Heart left ventricle (tissue), 16 donors: ENCODE measurements at regions not wholly inside any gene's neighbourhood (a gene's known extent, or its start where the extent isn't known, plus 50 kb on each side); places are given as distances from the start of the nearest gene placed in this dataset.
A peak's percentile ranks its signal among the peaks of the same experiment; 100 is the strongest.

Source experiments
- ATAC-seq, 4 donors: fragments of 200-7000 bp; cut with Tn5 transposase; one replicate each; pipeline ENCODE4 v1.9.1; 2020 to 2022; ENCODE audit warnings: moderate library complexity in 4 of 4, mild to moderate bottlenecking in 3 of 4, moderate number of reproducible peaks in 1 of 4
- DNase-seq, 5 donors: peaks; one replicate each; pipeline ENCODE4 v3.0.0-alpha.2; 2020
- H3K27ac ChIP-seq, 12 donors: fragments of 200-600 bp; sonication (generic) in 4 of 12; one replicate each; pipeline versions ENCODE4 v1.5.0 to v1.8.0; 2016 to 2022; ENCODE audit warnings: mild to moderate bottlenecking in 2 of 12
- H3K27me3 ChIP-seq, 9 donors: fragments of 200-600 bp; sonication (generic) in 2 of 9; one replicate each; pipeline versions ENCODE4 v1.5.1 to v1.8.0; 2016 to 2022; ENCODE audit warnings: mild to moderate bottlenecking in 3 of 9
- H3K36me3 ChIP-seq, 9 donors: fragments of 200-600 bp; sonication (generic) in 2 of 9; one replicate each; pipeline versions ENCODE4 v1.5.0 to v1.8.0; 2018 to 2022; ENCODE audit warnings: mild to moderate bottlenecking in 2 of 9
- H3K4me1 ChIP-seq, 12 donors: fragments of 200-600 bp; sonication (generic) in 4 of 12; one replicate each; pipeline versions ENCODE4 v1.5.0 to v1.8.0; 2016 to 2022; ENCODE audit warnings: mild to moderate bottlenecking in 3 of 12
- H3K4me3 ChIP-seq, 12 donors: fragments of 200-600 bp; sonication (generic) in 4 of 12; one replicate each; pipeline versions ENCODE4 v1.5.0 to v1.8.0; 2017 to 2022; ENCODE audit warnings: mild to moderate bottlenecking in 9 of 12, moderate library complexity in 4 of 12
- H3K9me3 ChIP-seq, 12 donors: fragments of 200-600 bp; sonication (generic) in 4 of 12; one replicate each; pipeline versions ENCODE4 v1.5.0 to v1.8.0; 2016 to 2022; ENCODE audit warnings: mild to moderate bottlenecking in 1 of 12
- POLR2A ChIP-seq, 2 donors: fragments of 450-650 bp; IDR thresholded peaks; one replicate each; pipeline ENCODE4 v1.6.1; 2017; ENCODE audit warnings: antibody characterized with exemption in 2 of 2, mild to moderate bottlenecking in 2 of 2, moderate library complexity in 2 of 2
- WGBS, 4 donors: extraction: QIAGEN DNeasy Blood & Tissue Kit in 2 of 4; methylation state at CpG; one replicate each; pipeline versions ENCODE4 v1.1.5 to v1.1.7; 2013 to 2018; 5-methylcytosine and 5-hydroxymethylcytosine counted together
- intact Hi-C, 10 donors: fragments of 100-400 bp; cut with DNase I; formaldehyde crosslinking; loops; one replicate each; pipeline versions ENCODE4 v1.11.1 to v1.14.2; 2022
- TF ChIP-seq, protein P1 (sequence below), 12 donors: fragments of 200-600 bp; sonication (generic) in 4 of 12; IDR thresholded peaks; one replicate each; pipeline versions ENCODE4 v1.5.0 to v1.8.0; 2018 to 2022; ENCODE audit warnings: antibody characterized with exemption in 12 of 12, mild to moderate bottlenecking in 5 of 12
- donor health status: ischemic (EF 13 %, LVEDD 7.1; RV severe dilation, severe dysfunction).
- donor health status: healthy with polysubstance abuse.
- donor health status: DM: no; HTN: yes; CAD: no.
- donor health status: DM: no; HTN: no; CAD: no.
- donor health status: ischemic (EF 25% LVEDD 6.9; RV normal size, moderate dysfunction).
- donor health status: ischemic (EF 25% LVEDD 5.7; RV mildly dilated, moderate dysfunction).
- donor health status: healthy.
- donor health status: DM: yes; HTN: yes; CAD: no.
- donor health status: ischemic (EF 35%, LVEDD 5.7; RV mildly dilated, moderate dysfunction).
- donor health status: nonischemic (EF 11% LVEDD 7.7; RV severe dilation, severe dysfunction).
- donor health status: DM: yes; HTN: yes; CAD: no.
- donor health status: PGD.
- donor health status: ischemic (EF 29% LVEDD 5.4; RV normal size, mild dysfunction).
- donor health status: nonischemic (EF 23%, LVEDD 6.1; RV moderate dilation, normal function).

DNA sequence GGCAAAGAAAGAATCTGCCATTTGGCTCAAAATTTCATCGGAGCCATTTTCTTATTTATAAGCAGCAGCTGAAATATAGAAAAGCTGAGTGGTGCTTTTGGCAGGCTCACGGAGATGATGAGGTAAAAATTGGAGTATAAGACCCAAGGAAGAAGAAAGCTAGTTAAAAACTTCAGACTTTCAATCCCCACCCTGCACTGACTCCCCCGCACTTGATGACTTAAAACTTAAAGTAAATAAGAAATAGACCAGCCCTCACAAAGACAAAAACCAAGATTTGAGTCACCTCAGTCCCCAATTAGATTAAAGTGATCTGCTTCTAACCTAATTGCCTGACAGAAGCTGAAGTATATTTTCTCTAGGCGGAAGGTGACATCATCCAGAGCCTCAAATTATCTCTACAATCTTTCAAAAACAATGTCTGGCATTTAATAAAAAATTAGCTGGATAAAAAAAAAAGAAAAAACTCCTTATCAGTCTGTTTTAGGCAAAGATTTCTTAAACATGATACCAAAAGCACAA, 124.0 kb upstream of the PJA2 start:
- 44 to 62% (median 50%) methylated on average over 4 of the region's 4 CpGs for WGBS, 4 donors
- H3K9me3 ChIP-seq: no peaks in the 10 kb centered on the region
- no peaks in the 10 kb centered on the region for H3K27me3 ChIP-seq
- H3K36me3 ChIP-seq: no peaks in the 10 kb centered on the region
- peak in 1 of 4 donors; percentile 49 for ATAC-seq
- intact Hi-C loops: loop anchor here in 1 of 10 donors (2.0 kb wide), 1 partner anchor 65 kb away; no protein-coding TSS in a partner anchor
- DNase-seq: no peak
- no peak overlapping the region for H3K4me3 ChIP-seq
- no peaks in the 10 kb centered on the region for H3K4me1 ChIP-seq
- H3K27ac ChIP-seq: no peak overlapping the region
- no peak for TF ChIP-seq POLR2A (IDR thresholded peaks at IDR 0.05)
- TF ChIP-seq, protein P1, sequence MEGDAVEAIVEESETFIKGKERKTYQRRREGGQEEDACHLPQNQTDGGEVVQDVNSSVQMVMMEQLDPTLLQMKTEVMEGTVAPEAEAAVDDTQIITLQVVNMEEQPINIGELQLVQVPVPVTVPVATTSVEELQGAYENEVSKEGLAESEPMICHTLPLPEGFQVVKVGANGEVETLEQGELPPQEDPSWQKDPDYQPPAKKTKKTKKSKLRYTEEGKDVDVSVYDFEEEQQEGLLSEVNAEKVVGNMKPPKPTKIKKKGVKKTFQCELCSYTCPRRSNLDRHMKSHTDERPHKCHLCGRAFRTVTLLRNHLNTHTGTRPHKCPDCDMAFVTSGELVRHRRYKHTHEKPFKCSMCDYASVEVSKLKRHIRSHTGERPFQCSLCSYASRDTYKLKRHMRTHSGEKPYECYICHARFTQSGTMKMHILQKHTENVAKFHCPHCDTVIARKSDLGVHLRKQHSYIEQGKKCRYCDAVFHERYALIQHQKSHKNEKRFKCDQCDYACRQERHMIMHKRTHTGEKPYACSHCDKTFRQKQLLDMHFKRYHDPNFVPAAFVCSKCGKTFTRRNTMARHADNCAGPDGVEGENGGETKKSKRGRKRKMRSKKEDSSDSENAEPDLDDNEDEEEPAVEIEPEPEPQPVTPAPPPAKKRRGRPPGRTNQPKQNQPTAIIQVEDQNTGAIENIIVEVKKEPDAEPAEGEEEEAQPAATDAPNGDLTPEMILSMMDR (IDR thresholded peaks at IDR 0.05): no peak

DNA sequence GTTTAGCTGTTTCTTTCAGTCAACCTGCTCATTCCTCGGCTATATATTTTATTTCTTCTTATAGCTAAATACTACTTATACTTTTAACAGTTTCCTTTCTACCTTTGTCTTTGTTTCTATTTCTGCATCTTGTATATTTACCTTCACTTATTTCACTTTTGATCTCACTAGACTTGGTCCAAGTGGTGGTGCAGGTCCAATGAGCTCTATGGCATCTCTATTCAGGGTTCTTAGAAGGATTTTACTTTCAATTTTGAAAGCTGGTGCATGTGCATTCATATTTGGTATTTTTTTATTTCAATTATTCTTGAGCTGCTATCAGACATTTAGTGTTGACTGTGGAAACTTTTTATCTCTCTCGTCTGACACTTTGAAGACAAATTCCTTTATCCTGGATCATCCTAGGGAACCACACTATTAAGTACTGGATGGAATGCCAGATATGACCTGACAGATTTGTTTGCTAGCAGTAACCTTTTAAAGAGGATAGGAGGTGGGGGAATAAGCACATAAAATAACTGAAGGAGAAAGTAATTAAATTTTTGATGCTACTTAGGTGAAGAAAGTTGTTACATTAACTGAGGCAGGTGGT, 123.1 kb upstream of the PJA2 start:
- intact Hi-C loops: no loop called here
- Histone ChIP-seq H3K9me3 (no peaks in the 10 kb centered on the region), H3K36me3 (no peaks in the 10 kb centered on the region), H3K27ac (no peak overlapping the region), H3K4me1 (no peaks in the 10 kb centered on the region), H3K4me3 (no peak overlapping the region), H3K27me3 (no peaks in the 10 kb centered on the region)
- DNase-seq (no peak), ATAC-seq (no peak)
- TF ChIP-seq, protein P1 (IDR thresholded peaks at IDR 0.05): no peak
- no peak for TF ChIP-seq POLR2A (IDR thresholded peaks at IDR 0.05)
- 64 to 73% (median 67%) methylated on average over 2 of the region's 2 CpGs for WGBS, 4 donors

DNA sequence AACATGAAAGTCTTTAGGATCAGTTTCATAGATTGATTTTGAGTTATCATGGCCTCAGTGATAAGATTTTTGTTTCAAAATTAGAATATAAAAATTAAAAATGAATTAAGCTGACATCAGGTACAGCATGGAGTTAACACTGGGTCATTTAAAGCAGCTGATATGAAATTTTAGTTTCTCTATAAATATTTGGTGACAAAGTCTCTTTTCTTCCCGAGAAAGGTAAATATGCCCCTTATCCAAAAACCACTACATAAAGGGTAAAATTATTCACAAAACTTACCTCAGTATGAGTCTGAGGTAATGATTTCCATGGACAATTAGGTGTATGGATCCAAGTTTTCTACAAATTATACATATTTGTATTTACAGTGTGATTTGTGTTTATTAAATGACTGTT, 121.5 kb upstream of the PJA2 start:
- no peaks in the 10 kb centered on the region for H3K4me1 ChIP-seq
- no peaks in the 10 kb centered on the region for H3K36me3 ChIP-seq
- ATAC-seq (no peak), DNase-seq (no peak)
- H3K27ac ChIP-seq: no peak overlapping the region
- no peaks in the 10 kb centered on the region for H3K9me3 ChIP-seq
- intact Hi-C loops: no loop called here
- no peak overlapping the region for H3K4me3 ChIP-seq
- H3K27me3 ChIP-seq: no peaks in the 10 kb centered on the region
- TF ChIP-seq POLR2A (IDR thresholded peaks at IDR 0.05): no peak
- TF ChIP-seq, protein P1 (IDR thresholded peaks at IDR 0.05): no peak
- 93 to 96% (median 96%) methylated on average over 1 of the region's 1 CpG for WGBS, 4 donors

DNA sequence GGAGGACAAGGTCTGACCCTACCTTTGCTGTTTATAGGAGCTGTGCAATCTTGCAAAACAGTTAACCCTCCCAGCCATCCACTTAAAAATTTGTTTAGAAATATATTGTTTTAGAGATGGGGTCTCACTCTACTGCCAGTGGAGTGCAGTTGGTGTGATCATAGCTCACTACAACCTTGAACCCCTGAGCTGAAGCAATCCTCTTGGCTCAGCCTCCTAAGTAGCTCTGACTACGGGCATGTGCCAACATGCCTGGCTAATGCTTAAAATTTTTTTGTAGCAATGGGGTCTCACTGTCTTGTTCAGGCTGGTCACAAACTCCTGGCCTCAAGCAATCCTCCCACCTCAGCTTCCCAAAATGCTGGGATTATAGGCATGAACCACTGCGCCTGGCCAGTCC, 120.2 kb upstream of the PJA2 start:
- no peaks in the 10 kb centered on the region for H3K4me1 ChIP-seq
- no peak for TF ChIP-seq POLR2A (IDR thresholded peaks at IDR 0.05)
- TF ChIP-seq, protein P1 (IDR thresholded peaks at IDR 0.05): no peak
- no peaks in the 10 kb centered on the region for H3K9me3 ChIP-seq
- 94 to 100% (median 98%) methylated on average over 2 of the region's 2 CpGs for WGBS, 4 donors
- intact Hi-C loops: no loop called here
- no peaks in the 10 kb centered on the region for H3K27me3 ChIP-seq
- ATAC-seq: no peak
- no peaks in the 10 kb centered on the region for H3K36me3 ChIP-seq
- DNase-seq: no peak
- H3K27ac ChIP-seq: no peak overlapping the region
- H3K4me3 ChIP-seq: no peak overlapping the region
